ENCODE measurements at regions not wholly inside any gene's neighbourhood (a gene's known extent, or its start where the extent isn't known, plus 50 kb on each side); places are given as distances from the start of the nearest gene placed in this dataset.
A peak's percentile ranks its signal among the peaks of the same experiment; 100 is the strongest.
"Not testable (repeated sequence)": the region's sequence is repeated elsewhere in the genome, so short reads cannot be mapped to it uniquely, and the experiment has no call there.

- no peak for DNase-seq (ENCODE audit: low read depth)
- no peak overlapping the region for H3K4me3 ChIP-seq (ENCODE audit: low read length)
- no peak for TF ChIP-seq CTCF (conservative IDR thresholded peaks at IDR 0.05; ENCODE audit: low read depth, low read length)
Observed at GRCh38 chr3:86782866-86783265, 208.1 kb downstream of the VGLL3 start.

DNA sequence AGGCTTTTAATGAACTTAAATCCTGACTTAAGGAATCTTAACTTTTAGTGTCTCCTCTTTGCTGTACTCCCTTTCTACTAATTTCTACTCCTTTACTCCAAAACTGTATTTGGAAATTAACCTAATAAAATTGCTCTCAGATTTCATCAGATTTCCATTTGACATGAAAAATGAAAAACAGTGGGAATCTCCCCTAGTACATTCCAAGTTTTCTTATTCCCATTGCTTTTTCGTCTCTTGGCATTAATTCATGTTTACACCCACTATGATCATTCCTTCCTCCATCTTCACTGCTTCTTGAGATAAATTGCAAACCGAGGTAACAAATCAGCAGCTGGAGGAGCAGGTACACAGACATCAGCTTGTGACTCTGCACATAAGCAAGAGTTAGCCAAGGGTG lies 208.7 kb downstream of the VGLL3 start:
- no peak overlapping the region for H3K4me3 ChIP-seq (ENCODE audit: low read length)
- no peak for TF ChIP-seq CTCF (conservative IDR thresholded peaks at IDR 0.05; ENCODE audit: low read depth, low read length)
- no peak for DNase-seq (ENCODE audit: low read depth)

DNA sequence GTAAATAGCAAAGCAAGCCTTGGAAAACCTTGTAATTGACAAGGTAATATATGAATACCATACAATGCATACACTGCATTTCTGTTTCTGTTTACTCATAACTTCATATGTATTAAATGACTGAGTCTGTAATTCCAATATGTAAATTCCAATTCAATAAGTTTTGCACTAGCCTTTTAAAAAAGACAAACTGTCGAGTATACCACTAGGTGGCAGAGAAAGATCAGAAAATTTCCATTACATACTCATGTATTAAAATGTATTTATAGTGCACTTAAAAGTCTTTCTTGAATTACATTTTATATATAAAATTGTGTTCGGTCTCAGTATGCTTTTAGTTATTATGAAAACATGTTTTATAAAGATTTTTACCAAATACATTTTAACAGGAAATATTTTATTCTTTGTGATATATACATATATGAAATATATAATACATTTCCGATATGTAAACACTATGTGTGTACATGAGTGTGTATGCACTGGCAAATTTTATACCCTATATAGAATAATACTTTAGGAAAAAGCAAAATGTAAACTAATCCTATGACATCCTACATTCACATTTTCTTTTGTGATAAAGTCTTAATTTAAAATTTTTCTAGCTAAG lies 216.8 kb downstream of the VGLL3 start:
- no peak overlapping the region for H3K4me3 ChIP-seq (ENCODE audit: low read length)
- TF ChIP-seq CTCF (conservative IDR thresholded peaks at IDR 0.05; ENCODE audit: low read depth, low read length), result peak; percentile 43
- DNase-seq (ENCODE audit: low read depth), result no peak

GRCh38 chr3:86772699-86773098 lies 218.2 kb downstream of the VGLL3 start:
- no peak for DNase-seq (ENCODE audit: low read depth)
- no peak overlapping the region for H3K4me3 ChIP-seq (ENCODE audit: low read length)
- TF ChIP-seq CTCF (conservative IDR thresholded peaks at IDR 0.05; ENCODE audit: low read depth, low read length), result no peak

DNA sequence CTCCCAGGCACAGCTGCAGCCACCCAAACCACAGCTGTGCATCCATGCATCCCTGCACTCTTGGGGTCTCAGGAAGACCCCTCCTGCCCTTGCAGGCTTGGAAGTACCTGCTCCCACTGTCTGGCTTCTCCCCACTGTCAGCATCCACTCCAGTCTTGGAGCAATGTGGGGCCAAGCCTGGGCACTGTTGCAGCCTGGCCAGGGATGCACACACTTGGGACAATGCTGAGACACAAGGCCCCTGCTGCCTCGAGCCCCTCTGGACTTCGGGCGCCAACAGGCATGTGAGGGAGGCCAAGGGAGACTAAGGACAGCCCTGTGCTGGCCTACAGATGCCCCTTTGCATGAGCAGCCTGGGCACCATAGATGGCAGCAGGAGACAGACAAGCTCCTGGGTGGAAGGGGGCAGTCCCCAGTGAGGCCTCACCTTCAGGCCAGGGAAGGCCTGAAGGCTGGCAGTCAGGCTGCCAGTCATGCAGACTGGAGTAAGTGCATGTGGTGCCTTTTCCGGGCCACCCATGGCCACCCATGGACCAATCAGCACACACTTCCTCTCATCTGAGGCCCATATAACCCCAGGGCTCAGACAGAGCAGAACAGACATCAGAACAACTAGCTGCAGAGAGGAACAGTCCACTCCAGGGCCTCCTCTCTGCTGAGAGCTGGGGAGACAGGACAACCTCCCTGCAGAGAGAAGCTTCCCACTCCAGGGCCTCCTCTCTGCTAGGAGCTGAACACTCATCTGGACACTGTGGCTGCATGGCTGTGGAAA lies 219.0 kb downstream of the VGLL3 start:
- DNase-seq (ENCODE audit: low read depth), result no peak
- no peak overlapping the region for H3K4me3 ChIP-seq (ENCODE audit: low read length)
- TF ChIP-seq CTCF (conservative IDR thresholded peaks at IDR 0.05; ENCODE audit: low read depth, low read length), result no peak

GRCh38 chr3:86766331-86766730 lies 224.6 kb downstream of the VGLL3 start:
- no peak for TF ChIP-seq CTCF (conservative IDR thresholded peaks at IDR 0.05; ENCODE audit: low read depth, low read length)
- DNase-seq (ENCODE audit: low read depth), result no peak
- no peak overlapping the region for H3K4me3 ChIP-seq (ENCODE audit: low read length)

GRCh38 chr3:86757322-86758179 lies 233.4 kb downstream of the VGLL3 start:
- DNase-seq (ENCODE audit: low read depth); H3K4me3 ChIP-seq (ENCODE audit: low read length): not testable (repeated sequence)

Data from retinal pigment epithelial cell (primary cell).